GM19328 (cell line): ENCODE measurements at regions not wholly inside any gene's neighbourhood (a gene's known extent, or its start where the extent isn't known, plus 50 kb on each side); places are given as distances from the start of the nearest gene placed in this dataset.
"Not testable (repeated sequence)": the region's sequence is repeated elsewhere in the genome, so short reads cannot be mapped to it uniquely, and the experiment has no call there.

Experiments used
- ATAC-seq: cut with Tn5 transposase; IDR thresholded peaks from one replicate; pipeline ENCODE4 v1.9.1; 2021; ENCODE audit warnings: mild to moderate bottlenecking, moderate library complexity; ENCODE audit not compliant: unreplicated experiment

DNA sequence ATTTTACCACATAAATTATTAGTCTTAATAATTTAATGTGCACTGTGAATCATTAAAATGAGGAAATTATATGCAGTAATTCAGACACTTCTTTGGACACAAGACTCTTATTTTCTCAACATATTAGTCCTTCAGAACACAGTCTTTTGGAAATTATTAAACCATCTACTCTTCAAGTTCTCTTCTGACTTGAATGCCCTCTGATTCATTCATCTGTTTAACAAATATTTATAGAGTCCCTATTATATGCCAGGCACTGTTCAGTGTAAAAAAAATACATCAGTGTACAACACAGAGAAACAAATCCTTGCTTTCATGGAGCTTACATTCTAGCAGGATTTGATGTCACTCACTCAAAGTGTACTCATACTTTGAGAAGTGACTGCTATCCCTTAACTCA, 163.4 kb upstream of the IL12B start:
- ATAC-seq: no peak

DNA sequence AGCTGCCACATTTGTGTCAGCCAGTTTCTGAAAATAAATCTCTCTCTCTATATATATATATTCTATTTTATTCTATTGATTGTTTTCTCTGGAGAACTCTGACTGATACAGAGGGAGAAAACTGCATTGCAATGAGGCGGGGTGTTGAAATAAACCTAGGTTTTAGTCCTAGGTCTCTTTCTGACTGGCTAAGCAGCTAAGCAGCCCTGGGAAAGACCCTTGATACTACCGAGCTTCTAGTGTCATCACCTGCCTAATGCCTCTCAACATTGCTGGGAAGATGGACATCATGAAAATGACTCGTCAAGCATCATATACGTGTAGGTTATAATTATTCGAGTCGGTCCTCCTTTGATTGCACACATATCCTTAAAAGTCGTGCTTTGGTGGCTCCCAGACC, 166.5 kb upstream of the IL12B start:
- no peak for ATAC-seq

DNA sequence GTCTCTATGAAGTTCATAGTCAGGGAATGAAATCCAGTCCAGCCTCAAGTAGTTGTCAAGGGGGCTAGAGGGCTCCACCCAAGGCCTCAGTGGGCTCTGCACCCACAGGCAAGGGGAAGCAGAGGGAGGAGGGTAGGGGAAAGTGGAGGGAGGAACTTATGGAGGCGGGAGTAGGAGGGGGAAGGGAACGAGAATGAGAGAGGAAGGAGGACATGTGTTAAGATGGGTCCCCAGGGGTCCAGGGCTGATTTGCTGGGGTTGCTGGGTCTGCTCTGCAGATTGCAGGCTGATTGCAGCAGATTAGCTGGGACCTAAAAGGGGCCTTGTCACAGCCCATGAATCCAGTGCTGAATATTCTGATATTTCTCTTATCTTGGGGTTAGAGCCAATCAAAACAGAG, 166.9 kb upstream of the IL12B start:
- ATAC-seq: no peak

- no peak for ATAC-seq
These were observed 168.3 kb upstream of the IL12B start for GRCh38 chr5:159498630-159499029.

DNA sequence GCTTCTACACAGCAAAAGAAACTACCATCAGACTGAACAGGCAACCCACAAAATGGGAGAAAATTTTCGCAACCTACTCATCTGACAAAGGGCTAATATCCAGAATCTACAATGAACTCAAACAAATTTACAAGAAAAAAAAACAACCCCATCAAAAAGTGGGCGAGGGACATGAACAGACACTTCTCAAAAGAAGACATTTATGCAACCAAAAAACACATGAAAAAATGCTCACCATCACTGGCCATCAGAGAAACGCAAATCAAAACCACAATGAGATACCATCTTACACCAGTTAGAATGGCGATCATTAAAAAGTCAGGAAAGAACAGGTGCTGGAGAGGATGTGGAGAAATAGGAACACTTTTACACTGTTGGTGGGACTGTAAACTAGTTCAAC, 171.8 kb upstream of the IL12B start:
- not testable (repeated sequence) for ATAC-seq

- ATAC-seq: no peak
These were observed 172.9 kb upstream of the IL12B start for GRCh38 chr5:159503236-159503635.

DNA sequence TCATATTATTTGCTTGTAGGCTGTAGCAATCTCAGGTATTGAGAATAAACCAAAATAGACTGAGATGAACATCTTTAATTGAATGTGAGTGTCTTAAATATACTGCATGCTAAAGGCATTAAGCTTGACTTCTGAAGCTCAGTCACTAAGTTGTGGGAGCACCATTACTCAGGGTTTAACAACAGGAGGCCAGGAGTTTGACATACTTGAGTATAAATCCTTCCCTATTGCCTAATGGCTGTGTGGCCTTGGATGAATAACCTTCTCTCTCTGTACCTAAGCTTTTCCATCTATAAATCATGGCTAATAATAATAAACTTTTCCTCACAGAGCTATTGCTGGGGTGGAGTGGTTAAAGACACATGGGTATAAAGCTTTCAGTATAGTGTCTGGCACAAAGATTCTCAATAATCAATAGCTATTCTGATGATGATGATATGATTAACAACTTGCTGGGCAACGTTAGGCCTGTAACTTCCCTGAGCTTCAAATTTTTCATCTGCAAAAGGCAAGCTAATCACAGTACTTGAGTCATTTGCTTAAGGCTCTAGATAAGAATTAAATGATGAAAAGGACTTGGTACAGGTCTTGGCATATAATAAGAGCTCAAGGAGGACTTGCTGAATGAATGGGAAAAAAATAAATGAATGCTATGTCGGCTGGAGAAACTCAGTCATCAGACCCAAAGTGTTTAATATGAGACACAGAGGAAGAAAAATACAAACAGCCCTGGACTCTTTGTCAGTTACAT, 174.0 kb upstream of the IL12B start:
- ATAC-seq: no peak

DNA sequence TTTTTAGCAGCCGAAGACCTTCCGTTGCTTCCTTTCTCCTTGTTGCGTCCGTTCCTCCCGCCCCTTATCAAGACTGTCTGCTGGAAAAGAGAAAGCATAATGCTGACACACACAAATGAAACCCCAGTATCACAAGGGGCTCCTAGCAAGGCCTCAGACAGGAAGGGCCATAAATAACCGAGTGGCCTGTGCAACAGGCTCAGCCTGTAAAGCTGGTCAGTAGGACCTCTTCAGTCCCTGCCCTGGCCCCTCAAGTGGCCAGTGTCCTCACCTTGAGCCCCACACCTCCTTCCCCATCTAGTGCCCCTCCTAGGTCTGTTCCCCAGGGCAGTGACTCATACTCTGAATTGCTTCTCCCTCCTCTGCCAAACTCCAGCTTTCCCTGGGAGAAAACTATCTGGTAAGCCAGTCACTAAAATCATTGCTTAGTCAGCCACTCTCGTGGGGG, 174.6 kb upstream of the IL12B start:
- ATAC-seq: no peak

GRCh38 chr5:159507055-159507454, 176.8 kb upstream of the IL12B start:
- ATAC-seq: no peak

- no peak for ATAC-seq
These were observed 177.4 kb upstream of the IL12B start for GRCh38 chr5:159507661-159508060.

- ATAC-seq: no peak
These were observed 178.1 kb upstream of the IL12B start for GRCh38 chr5:159508344-159508743.

DNA sequence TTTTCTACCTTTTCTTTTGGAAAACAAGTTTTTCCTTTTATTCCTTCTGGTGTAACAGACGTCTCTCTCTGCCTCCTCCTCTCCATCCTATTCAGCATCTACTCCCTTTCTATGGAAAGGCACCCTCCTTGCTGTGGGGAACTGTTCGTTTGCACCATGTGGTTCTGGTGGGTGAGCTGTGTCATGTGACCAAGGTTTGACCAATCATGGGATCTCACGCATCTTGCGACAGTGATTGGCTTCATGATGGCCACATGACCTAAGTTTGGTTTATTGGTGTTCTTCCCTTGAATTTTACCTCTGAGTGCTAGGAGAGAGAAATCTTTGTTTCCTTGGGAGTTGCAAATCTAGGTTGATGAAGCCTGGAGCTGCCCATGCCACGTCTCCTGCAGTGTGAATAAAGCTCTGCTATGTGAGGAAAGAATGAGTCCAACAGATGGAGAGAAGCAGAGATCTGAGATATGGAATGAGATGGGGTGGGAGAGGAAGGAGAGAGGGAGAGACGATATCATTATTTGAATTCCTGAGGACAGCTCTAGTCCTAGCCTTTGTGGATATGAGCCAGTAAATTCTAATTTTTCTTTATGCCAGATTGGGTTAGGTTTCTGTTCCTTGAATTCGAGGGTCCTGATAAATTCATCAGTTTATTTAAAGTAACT, 178.8 kb upstream of the IL12B start:
- ATAC-seq: no peak

- ATAC-seq: no peak
These were observed 180.0 kb upstream of the IL12B start for GRCh38 chr5:159510282-159510681.

GRCh38 chr5:159511570-159511969, 181.3 kb upstream of the IL12B start:
- no peak for ATAC-seq

DNA sequence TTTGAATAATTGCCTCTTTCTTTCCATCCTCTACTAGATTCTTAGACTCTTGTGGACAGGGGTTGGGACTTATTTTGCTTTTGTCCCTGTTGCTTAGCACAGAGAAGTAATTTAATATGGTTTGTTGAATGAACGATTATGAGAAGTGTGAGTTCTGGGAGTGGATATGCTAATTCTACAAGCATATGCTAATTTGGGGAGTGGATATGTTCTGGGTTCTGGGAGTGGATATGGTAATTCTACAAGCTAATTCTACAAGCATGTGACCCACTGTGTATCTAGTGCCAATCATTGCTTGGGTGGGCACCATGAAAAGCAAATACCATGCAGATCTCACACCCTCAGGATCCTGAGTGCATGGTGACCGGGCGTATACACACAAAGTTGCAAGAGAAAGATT, 181.8 kb upstream of the IL12B start:
- no peak for ATAC-seq

GRCh38 chr5:159514229-159514810, 184.0 kb upstream of the IL12B start:
- ATAC-seq: no peak

GRCh38 chr5:159515197-159515596, 184.9 kb upstream of the IL12B start:
- no peak for ATAC-seq

DNA sequence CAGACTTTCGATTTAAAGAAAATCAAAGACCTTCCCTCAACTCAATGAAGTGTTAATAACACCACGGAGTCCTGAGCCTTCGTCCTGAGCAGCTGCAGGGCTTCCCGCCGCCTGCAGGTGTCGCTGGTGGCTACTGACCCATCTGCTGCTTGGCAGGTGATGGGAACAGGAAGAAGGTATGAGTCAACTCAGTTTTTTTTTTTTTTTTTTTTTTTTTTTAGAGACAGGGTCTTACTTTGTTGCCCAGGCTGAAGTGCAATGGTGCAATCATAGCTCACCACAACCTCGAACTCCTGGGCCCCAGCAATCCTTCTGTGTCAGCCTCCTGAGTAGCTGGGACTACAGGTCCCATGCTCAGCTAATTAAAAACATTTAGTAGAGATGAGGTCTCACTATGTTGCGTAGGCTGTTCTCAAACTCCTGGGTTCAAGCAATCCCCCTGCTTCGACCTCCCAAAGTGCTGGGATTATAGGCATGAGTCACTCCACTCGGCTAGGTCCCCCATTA, 185.7 kb upstream of the IL12B start:
- peak; percentile 69 for ATAC-seq

DNA sequence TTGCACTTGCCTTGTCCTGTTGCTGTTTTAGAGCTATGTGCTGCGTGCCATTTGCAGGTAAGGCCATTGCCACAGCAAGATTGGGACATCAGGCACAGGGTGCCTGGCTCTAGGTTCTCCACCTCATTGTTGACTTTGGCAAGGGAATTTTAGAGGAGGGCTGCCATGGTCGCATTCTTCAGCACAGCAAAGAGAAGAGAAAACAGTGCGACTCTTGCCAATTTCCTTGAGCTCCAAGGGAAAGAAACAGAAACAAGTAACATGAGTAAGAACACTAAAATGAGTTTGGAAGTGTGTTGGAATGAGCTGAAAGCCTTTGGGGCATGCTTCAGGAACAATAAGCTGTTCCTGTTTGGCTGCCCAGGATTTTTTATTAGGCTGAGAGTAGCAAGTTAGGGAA, 188.1 kb upstream of the IL12B start:
- ATAC-seq: no peak

- ATAC-seq: no peak
These were observed 189.1 kb upstream of the IL12B start for GRCh38 chr5:159519365-159519764.

GRCh38 chr5:159522841-159523240, 192.6 kb upstream of the IL12B start:
- ATAC-seq: no peak

GRCh38 chr5:159524279-159524678, 194.0 kb upstream of the IL12B start:
- ATAC-seq: not testable (repeated sequence)
